ENCODE measurements at regions not wholly inside any gene's neighbourhood (a gene's known extent, or its start where the extent isn't known, plus 50 kb on each side); places are given as distances from the start of the nearest gene placed in this dataset.

DNA sequence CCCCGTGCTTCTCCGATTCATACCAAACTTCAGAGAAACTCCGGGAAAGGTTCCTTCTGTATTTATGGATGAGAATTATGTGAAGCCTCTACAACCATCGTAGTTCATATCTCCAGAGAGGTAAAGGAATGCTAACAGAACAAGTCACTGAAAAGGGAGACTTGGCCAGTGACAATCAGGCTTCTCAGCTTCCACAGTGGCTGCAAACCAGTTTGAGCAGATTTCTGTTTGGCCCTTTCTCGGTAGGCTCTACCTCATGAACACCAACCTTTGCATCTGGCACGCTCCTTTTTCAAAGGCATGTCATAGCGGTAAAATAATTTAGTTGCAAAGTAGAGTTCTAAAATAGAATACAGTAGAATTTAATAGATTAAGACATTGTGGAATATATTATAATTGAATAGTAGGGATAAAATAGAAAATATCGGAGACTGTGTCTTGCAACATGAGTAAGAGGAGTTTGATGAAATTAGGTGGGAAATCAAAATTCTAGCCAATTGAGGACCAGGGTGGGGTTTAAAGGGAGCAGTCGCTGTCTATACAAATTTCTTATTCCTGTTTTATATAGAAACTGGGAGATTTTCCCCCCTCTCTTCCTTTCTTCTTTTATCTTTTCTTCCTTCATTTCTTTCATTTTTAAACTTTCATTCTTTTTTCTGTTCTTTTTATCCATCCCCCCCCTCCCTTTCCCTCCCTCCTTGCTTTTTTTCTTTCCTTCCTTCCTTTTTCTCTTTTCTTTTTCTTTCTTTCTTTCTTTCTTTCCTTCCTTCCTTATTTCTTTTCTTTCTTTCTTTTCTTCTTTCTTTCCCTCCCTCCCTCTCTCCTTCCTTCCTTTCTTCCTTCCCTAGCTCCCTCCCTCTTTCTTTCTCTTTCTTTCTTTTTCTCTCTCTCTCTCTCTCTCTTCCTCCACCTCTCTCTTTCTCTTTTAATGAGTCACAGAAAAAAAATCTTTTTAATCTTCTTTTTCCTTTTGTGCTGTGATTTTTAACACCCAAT, 161.5 kb upstream of the KLF6 start:
- DNase-seq: no peak

GRCh38 chr10:3945026-3945425, 160.0 kb upstream of the KLF6 start:
- no peak for DNase-seq

DNA sequence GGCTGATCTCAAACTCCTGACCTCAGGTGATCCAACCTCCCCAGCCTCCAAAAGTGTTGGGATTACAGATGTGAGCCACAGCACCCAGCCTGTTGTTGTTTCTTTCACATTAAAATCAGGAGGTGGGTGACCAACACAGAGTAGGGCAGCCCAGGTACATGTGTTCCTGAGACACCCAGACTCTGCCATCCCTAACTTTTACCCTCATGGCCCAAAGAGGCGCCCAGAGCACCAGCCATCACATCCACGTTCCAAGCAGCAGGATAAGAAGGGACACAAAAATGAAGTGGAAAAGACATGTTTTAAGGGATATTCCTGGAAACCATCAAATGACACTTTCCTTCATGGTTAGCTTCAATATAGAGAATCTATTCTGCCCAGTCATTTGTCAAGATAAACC, 159.6 kb upstream of the KLF6 start:
- no peak for DNase-seq

- DNase-seq: no peak
Measured at GRCh38 chr10:3943695-3944257, 158.8 kb upstream of the KLF6 start.

DNA sequence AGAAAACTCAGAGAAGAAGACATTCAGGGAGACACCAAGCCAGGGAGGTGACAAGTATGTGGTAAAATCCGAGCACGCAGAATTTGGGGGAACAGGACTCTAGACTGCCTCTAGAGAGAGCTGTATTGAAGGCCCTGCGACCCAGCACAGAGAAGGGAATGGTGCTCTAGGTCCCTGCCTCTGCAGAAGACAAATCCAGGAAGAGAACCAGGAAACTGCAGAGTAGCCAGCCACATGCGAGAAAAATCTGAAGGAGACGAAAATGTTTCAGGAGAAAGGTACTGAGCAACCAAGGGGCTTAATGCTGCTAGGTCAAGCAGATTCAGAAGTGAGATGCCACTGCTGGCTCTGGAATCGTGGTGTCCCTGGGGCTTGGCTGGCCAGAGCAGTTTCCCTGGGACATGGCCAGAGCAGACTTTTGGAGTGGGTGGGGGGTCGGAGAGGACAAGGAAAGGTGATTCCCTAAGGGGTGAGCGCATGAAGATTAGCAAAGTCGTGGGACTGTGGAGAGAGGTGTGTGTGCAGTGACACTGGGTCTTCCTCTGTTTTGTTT, 158.0 kb upstream of the KLF6 start:
- DNase-seq: no peak

DNA sequence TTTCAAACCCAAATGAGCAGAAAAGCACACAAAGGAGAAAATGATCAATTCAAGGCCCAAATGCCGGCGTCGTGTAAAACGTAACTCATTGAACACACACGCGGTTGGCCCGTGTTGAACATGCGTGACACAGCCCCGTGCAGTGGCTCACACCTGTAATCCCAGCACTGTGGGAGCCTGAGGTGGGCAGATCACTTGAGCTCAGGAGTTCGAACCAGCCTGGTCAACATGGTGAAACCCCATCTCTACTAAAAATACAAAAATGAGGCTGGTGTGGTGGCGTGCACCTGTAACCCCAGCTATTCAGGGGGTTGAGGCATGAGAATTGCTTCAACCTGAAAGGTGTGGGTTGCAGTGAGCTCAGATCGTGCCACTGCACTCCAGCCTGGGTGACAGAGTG, 156.7 kb upstream of the KLF6 start:
- no peak for DNase-seq

DNA sequence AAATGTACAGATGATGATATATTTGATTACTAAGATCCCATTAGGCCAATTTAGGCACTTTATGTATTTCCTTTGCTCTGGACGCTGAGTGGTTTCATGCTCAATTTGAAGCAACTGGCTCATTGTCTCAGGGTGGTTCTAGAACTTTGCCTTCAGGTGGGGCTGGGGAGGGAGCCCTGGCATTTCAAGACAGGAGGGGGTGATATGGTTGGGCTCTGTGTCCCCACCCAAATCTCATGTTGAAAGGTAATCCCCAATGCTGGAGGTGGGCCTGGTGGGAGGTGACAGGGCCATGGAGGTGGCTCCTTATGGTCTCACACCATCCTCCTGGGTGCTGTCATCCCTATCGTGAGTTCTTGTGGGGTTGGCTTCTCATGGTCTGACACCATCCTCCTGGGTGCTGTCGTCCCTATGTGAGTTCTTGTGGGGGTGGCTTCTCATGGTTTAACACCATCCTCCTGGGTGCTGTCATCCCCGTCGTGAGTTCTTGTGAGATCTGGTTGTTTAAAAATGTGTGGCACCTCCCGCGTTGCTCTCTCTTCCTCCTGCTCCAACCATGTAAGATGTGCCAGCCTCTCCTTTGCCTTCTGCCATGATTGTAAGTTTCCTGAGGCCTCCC, 151.5 kb upstream of the KLF6 start:
- no peak for DNase-seq

- DNase-seq: no peak
Measured at GRCh38 chr10:3935933-3936359, 150.9 kb upstream of the KLF6 start.

DNA sequence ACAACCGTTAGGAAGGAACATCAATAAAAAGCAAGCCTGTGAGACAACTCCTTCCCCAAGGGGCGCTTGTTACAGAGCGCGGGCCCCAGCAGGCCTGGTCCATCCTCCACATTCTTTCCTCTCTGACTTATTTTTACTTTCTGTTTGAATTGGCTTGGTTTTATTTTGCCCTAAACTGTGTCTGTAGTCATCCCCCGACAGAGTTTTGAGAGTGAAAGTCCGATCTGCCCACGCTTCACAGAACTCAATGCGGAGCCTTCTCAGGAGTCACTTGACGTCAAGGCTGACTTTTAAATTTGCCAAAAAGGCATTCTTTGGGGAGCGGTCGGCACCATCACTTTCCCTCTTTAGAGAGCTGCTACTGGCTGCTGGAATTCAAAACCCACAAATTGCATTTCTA, 150.1 kb upstream of the KLF6 start:
- peak; percentile 52 for DNase-seq

DNA sequence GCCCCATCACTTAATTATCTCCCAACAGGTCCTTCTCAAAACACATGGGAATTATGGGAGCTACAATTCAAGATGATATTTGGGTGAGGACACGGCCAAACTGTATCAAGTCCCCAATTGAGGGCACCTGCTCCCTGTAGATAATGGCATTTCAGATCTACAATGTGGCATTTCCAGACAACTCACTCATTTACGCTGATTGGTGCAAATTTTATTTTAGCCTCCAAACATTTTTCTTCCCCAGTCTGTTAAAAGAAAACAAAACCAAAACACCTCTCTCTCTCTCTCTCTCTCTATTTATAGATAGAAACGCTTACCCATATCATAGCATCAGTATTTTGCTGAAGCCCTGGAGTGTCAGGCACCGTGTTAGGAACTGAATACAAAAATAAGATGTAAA, 148.7 kb upstream of the KLF6 start:
- no peak for DNase-seq

DNA sequence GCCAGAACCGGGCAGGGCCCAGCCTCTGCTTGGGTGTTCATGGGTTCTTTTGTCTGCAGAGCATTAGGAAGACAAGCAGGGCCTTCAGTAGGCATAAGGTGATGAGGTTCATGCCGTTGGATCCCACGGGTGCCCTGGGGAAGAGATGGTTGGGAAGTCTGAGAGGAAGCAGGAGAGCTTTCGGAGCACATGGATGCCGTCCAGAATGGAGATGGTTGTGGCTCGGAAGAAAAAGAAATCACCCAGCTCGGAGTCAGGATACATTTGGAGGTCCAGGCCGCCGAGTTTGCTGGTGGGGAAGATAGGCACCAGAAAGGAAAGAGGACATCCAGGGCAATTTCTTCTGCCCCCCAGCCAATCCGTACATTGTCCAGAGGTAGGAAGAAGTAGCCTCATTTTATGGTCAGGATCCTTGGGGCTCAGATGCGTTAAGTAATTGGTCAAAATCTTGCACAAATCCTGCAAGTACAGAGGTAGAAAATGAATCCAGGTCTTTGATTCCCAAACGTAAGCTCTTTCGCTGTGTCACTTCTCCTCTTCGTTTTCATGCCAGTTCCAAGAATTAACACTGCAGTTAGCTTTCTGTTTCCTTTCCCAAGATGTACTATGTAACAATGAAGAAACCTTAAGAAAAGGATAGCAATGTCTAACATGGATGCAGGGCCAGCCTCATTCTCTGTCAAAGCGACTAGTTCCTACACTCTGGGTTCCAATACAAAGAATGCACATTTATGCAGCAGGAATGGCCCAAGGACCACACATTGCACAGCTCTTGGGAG, 147.8 kb upstream of the KLF6 start:
- DNase-seq: no peak

DNA sequence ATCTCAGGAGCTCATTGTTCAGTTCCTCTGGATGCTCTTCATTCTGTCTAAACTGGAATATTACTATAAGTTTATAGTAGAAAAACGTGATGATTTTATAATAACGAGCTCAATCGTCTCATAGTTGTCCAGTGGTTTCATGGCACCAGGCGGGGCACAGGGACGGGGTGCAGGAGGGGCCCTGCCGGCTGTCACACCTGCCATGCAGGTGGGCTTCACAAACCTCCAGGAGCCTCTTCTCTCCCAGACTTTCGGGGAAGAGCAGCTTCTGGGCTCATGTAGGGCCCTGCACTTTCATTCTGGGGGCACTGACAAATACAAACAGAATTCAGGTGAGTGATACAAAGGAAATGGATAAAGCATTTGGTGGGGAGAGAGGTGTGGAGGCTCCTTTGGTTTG, 146.9 kb upstream of the KLF6 start:
- DNase-seq: no peak

GRCh38 chr10:3931224-3931623, 146.2 kb upstream of the KLF6 start:
- DNase-seq: no peak

DNA sequence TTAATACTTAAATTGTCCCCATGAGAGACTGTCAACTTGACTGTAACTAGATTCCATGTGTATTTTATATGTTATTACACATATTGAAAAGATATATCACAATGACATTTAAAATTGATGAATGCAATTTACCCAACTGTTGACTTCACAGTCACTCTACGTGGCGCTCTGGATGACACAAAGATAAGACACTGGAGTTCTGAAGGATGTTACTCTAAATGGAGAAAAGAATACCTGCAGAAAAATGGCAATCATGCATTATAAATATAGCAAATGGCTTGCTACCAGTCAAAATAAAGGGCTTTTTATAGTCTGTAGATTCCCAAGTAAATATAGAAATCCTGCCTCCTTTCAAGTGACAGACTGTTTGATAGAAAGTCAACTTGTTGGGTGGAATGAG, 143.6 kb upstream of the KLF6 start:
- DNase-seq: no peak

DNA sequence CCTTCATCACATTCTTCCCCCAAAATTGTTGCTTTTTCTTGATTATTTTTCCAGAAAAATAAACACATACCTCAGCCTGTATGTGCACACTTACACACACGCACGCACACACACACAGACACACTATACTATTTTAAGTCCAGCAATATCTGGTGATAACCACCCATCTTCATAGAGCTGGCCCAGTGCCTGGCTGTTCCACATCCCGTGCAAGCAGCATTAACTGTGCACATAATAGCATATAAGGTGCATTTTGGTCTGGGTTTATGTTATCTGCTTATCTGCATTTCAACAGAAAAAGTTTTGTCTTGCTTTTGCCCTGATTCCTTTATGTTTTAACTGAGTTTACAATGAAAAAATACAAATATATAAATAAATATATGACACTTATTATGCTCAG, 143.1 kb upstream of the KLF6 start:
- no peak for DNase-seq

DNA sequence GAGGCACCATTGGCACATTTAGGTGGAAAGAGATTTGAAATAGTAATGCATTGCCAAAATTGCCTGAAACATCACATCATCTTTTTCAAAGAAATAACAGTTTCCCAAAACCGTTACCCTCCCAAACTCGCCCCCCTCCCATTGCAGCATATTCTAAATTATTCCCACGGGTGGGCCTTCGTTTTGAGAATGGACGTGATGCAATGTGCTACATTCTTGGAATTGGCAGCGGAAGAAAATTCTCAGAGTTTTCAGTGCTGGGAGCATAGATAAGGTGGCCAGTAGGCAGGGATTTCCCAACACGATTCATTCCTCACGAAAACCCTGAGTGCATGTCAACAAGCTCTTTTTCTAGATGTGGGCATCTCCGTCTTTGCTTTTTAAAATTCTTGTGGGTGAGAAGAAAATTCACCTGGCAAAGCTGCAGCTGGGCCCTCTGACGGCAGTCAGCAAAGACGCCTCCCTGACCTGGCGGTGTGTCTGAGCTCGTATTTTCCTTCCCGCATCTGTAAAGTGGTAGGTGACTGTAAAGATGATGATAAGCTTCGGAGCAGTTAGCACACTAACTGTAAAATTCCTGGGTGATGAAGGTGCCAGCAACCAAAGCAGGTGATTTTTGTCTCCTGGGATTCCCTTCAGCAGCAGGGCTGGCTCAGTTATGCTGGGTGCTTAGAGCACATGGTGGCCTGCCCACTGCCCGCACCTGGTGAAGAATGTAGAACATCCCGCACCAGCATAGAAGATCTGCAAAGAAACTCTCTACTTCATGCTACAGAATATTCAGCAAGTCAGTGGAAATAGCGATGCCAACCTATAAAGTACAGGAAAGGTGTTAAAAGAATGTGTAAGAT, 141.9 kb upstream of the KLF6 start:
- peak; percentile 66 for DNase-seq

GRCh38 chr10:3926258-3926657, 141.2 kb upstream of the KLF6 start:
- peak; percentile 86 for DNase-seq

- no peak for DNase-seq
Measured at GRCh38 chr10:3925184-3925583, 140.2 kb upstream of the KLF6 start.

DNA sequence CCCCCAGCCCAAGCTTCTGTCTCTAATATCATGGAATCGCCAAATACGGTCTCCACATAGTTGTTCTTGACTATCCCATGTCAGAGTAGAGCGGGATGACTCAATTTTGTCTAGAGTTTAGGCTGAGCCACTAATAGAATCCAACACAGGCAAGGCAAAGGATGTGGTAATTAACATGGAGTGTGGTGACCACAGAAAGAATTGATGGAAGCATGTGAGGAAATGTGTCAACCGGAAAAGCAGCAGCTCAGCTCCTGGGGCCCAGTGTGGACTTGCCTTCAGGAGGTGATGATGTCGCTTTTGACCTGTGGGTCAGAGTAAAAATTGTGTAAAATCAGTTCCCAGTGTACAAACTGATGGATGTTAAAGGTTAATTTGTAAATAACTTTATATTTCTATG, 139.3 kb upstream of the KLF6 start:
- DNase-seq: peak; percentile 94

DNA sequence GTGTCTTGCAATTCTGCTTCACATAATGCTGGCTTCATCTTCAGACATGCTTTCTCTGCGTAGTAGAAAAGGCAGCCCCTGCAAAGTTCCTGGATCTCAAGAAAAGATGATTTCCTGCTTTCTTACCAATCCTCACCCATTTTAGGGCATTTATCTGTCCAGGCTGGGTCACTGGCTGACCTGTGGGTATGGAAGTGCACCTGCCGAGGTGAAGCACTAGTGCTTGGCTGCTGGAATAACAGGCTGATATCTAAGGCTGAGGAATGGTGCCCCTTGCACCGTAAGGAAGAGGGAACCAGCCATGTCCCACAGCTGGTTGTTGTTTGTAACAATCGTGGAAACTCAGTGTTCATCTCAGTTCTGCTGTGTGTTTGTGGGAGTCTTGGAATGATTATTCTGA, 138.0 kb upstream of the KLF6 start:
- no peak for DNase-seq

DNA sequence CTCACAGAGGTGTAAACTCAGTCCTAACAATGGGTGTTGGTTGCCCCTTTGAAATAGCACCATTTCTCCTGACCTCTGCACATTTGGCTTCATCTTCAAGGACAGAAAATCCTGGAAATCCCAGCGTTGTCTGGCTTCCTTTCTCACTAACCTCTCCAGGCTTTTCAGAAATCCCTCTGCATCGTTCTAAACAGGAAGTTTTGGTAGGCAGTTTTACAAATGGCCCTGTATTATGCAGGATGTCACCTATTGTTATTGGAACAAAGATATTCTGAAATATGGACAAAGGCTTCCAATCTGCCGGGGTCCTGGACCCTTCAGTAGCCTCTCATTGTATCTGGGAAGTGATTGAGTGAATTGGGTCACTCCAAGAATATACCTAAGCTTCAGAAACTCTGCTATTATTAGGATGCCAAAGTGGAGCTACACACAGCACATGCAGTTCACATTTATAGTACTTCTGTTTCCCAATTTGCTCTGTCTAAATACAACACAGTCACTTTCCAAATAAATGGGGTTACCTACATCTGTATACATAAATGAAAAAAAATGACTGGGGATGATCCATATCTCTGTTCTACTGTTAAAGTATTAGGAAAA, 134.8 kb upstream of the KLF6 start:
- no peak for DNase-seq

Data from fibroblast of skin of scalp (primary cell).